HFF-Myc (cell line): ENCODE measurements at regions not wholly inside any gene's neighbourhood (a gene's known extent, or its start where the extent isn't known, plus 50 kb on each side); places are given as distances from the start of the nearest gene placed in this dataset.

Source experiments
- DNase-seq: peaks from one replicate; pipeline ENCODE4 v3.0.0-alpha.2; 2011; ENCODE audit warnings: low read depth; ENCODE audit errors: extremely low read depth
- H3K4me3 ChIP-seq: replicated peaks from 2 replicates; pipeline ENCODE4 v1.5.1; 2011; ENCODE audit warnings: low read depth, mild to moderate bottlenecking, control low read depth, low read length
- CTCF ChIP-seq: IDR thresholded peaks from 2 replicates; pipeline ENCODE4 v1.5.1; 2012; ENCODE audit warnings: mild to moderate bottlenecking, low read depth, low read length, control low read depth; ENCODE audit errors: missing control alignments

GRCh38 chr1:185409763-185410528 is 92.9 kb upstream of the IVNS1ABP start:
- no peak for TF ChIP-seq CTCF
- no peak for DNase-seq
- H3K4me3 ChIP-seq: no peak overlapping the region

DNA sequence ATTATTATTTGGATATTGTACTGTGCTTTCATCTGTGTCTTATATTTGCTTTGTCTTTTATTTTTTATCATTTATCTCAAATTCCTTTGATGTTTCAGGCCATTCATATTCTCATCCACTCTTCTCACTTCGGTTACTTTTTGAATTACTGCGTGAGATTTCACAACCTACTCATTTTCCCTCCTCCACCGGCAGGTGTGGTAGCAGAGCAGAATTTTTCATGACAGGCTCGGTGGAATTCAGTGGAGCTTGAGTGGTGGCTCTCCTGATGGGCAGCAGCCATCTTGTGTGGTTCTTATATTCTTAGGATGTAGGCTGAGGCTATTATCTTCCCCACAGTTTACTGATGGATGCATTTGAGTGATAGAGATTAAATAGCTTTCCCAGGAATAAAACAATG is 92.3 kb upstream of the IVNS1ABP start:
- no peak for TF ChIP-seq CTCF
- DNase-seq: no peak
- no peak overlapping the region for H3K4me3 ChIP-seq

DNA sequence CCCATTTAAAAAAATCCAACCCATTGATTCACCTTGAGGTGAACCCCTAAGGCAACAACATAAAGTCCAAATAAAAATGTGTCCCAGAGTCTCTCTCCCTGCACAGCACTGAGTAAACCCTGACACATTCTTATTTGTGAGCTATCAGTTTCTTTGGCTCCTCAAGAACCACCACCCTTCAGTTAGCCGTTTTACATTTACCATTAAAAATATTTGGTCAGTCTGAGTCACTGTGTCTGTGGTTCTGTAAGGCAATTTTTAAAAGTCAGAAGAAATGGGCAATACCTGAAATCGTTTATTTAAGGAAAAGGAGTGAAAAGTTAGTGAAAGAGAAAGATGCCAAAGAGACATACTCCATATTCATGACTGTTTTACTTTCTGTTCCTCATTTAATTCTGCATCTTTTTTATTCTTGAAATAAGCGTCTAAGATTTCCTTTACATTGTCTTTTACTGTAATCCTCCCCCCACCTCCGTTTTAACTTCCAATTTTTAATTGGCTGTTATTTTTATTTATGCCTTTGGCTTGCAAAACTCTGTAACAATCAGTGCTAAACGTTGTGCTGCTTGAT is 91.7 kb upstream of the IVNS1ABP start:
- no peak for DNase-seq
- no peak for TF ChIP-seq CTCF
- H3K4me3 ChIP-seq: no peak overlapping the region

- no peak for TF ChIP-seq CTCF
- DNase-seq: no peak
- no peak overlapping the region for H3K4me3 ChIP-seq
These were observed 89.6 kb upstream of the IVNS1ABP start for GRCh38 chr1:185406691-185407009.

- no peak for TF ChIP-seq CTCF
- no peak for DNase-seq
- H3K4me3 ChIP-seq: no peak overlapping the region
These were observed 89.1 kb upstream of the IVNS1ABP start for GRCh38 chr1:185406006-185406690.

DNA sequence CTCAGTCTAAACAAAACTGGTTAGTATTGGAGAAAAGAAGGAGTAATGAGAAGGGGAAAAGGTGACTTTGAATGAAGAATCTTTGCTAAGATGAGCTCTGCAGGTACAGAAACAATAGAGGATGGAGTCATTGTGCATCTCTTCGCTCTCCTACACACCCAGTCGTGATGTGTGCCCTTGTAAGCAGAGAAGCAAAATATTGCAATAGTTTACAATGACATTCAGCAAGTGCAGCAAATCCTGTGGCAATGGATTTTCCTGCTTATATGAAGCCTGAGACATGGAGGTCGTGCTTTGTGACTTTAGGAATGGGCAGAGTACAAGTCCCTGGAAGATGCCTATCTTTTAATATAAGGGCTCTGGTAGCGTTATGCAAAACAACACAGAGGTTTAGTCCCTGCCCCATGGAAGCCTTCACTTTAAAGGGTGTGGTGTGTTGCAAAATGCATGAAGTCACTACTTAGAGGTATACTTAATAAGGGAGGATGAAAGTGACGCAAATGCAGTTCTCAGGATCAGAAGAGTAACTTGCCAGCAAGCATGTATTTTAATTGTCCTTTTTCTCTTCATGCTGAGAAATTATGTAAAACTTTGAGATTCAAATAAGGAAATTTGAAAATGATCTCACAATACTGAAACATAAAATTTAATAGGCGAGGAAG is 88.0 kb upstream of the IVNS1ABP start:
- DNase-seq: no peak
- no peak for TF ChIP-seq CTCF
- H3K4me3 ChIP-seq: no peak overlapping the region
